ENCODE measurements at regions not wholly inside any gene's neighbourhood (a gene's known extent, or its start where the extent isn't known, plus 50 kb on each side); places are given as distances from the start of the nearest gene placed in this dataset.

GRCh38 chr5:57600321-57600720 is 117.7 kb upstream of the ACTBL2 start:
- no peak for TF ChIP-seq CTCF (IDR thresholded peaks at IDR 0.05; ENCODE audit: insufficient read depth, low read depth, low read length)
- TF ChIP-seq EZH2 (IDR thresholded peaks at IDR 0.05; ENCODE audit: insufficient read depth, low read length): no peak
